ENCODE measurements at regions not wholly inside any gene's neighbourhood (a gene's known extent, or its start where the extent isn't known, plus 50 kb on each side); places are given as distances from the start of the nearest gene placed in this dataset.
"Not testable (repeated sequence)": the region's sequence is repeated elsewhere in the genome, so short reads cannot be mapped to it uniquely, and the experiment has no call there.

GRCh38 chr12:105522166-105522825 lies 191.8 kb downstream of the C12orf75 start:
- Mint-ChIP-seq H3K4me1 (no peaks in the 10 kb centered on the region), H3K36me3 (no peaks in the 10 kb centered on the region), H3K27ac (no peak overlapping the region), H3K9me3 (peaks cover 0 to 2% (median 0%) of the 10 kb centered on the region in 3 donors), H3K4me3 (no peak overlapping the region), H3K27me3 (no peaks in the 10 kb centered on the region)

GRCh38 chr12:105523164-105524057 lies 192.9 kb downstream of the C12orf75 start:
- Mint-ChIP-seq H3K9me3 (peaks cover 0 to 2% (median 0%) of the 10 kb centered on the region in 3 donors), H3K4me1 (no peaks in the 10 kb centered on the region), H3K36me3 (no peaks in the 10 kb centered on the region), H3K4me3 (no peak overlapping the region), H3K27ac (no peak overlapping the region), H3K27me3 (no peaks in the 10 kb centered on the region)

GRCh38 chr12:105524961-105525360 lies 194.5 kb downstream of the C12orf75 start:
- Mint-ChIP-seq H3K4me1 (no peaks in the 10 kb centered on the region), H3K27me3 (peaks cover 3% of the 10 kb centered on the region), H3K27ac (no peak overlapping the region), H3K9me3 (no peaks in the 10 kb centered on the region), H3K36me3 (no peaks in the 10 kb centered on the region), H3K4me3 (no peak overlapping the region)

- Mint-ChIP-seq H3K27ac (no peak overlapping the region), H3K4me1 (no peaks in the 10 kb centered on the region), H3K27me3 (peaks cover 5% of the 10 kb centered on the region), H3K36me3 (peaks cover 4% of the 10 kb centered on the region), H3K4me3 (peak overlapping the region in 1 of 4 donors; percentile 30), H3K9me3 (peaks cover 7 to 26% (median 12%) of the 10 kb centered on the region in 3 donors)
Observed at GRCh38 chr12:105534068-105534467, 203.6 kb downstream of the C12orf75 start.

GRCh38 chr12:105535033-105535432 lies 204.5 kb downstream of the C12orf75 start:
- not testable (repeated sequence) for H3K4me1 Mint-ChIP-seq, H3K4me3 Mint-ChIP-seq, H3K36me3 Mint-ChIP-seq, H3K27ac Mint-ChIP-seq, H3K27me3 Mint-ChIP-seq
- peaks cover 7 to 26% (median 12%) of the 10 kb centered on the region in 3 donors for H3K9me3 Mint-ChIP-seq

- H3K36me3 Mint-ChIP-seq = peaks cover 3% of the 10 kb centered on the region
- H3K4me1 Mint-ChIP-seq = no peaks in the 10 kb centered on the region
- peaks cover 7 to 17% (median 17%) of the 10 kb centered on the region in 3 donors for H3K9me3 Mint-ChIP-seq
- H3K4me3 Mint-ChIP-seq = no peak overlapping the region
- no peak overlapping the region for H3K27ac Mint-ChIP-seq
- H3K27me3 Mint-ChIP-seq = peaks cover 2% of the 10 kb centered on the region
Observed at GRCh38 chr12:105538880-105539279, 208.4 kb downstream of the C12orf75 start.

GRCh38 chr12:105539735-105540134 lies 209.2 kb downstream of the C12orf75 start:
- peaks cover 2% of the 10 kb centered on the region for H3K27me3 Mint-ChIP-seq
- peaks cover 7 to 17% (median 11%) of the 10 kb centered on the region in 3 donors for H3K9me3 Mint-ChIP-seq
- peaks cover 3% of the 10 kb centered on the region for H3K36me3 Mint-ChIP-seq
- no peaks in the 10 kb centered on the region for H3K4me1 Mint-ChIP-seq
- H3K27ac Mint-ChIP-seq = no peak overlapping the region
- no peak overlapping the region for H3K4me3 Mint-ChIP-seq

- Mint-ChIP-seq H3K27ac (no peak overlapping the region), H3K4me1 (no peaks in the 10 kb centered on the region), H3K4me3 (peak overlapping the region in 1 of 4 donors; percentile 52), H3K9me3 (peaks cover 0 to 2% (median 1%) of the 10 kb centered on the region in 3 donors), H3K27me3 (no peaks in the 10 kb centered on the region), H3K36me3 (no peaks in the 10 kb centered on the region)
Observed at GRCh38 chr12:105547786-105548185, 217.3 kb downstream of the C12orf75 start.

- H3K4me3 Mint-ChIP-seq = no peak overlapping the region
Observed at GRCh38 chr12:105548626-105549025, 218.1 kb downstream of the C12orf75 start.

GRCh38 chr12:105552056-105552455 lies 221.6 kb downstream of the C12orf75 start:
- Mint-ChIP-seq H3K4me1 (no peaks in the 10 kb centered on the region), H3K36me3 (no peaks in the 10 kb centered on the region), H3K27ac (no peak overlapping the region), H3K9me3 (peaks cover 0 to 2% (median 1%) of the 10 kb centered on the region in 3 donors), H3K27me3 (no peaks in the 10 kb centered on the region), H3K4me3 (no peak overlapping the region)

More at GRCh38 chr12:105548626-105549025, 218.1 kb downstream of the C12orf75 start:
- H3K27me3 Mint-ChIP-seq = no peaks in the 10 kb centered on the region
- H3K27ac Mint-ChIP-seq = no peak overlapping the region
- no peaks in the 10 kb centered on the region for H3K36me3 Mint-ChIP-seq
- peaks cover 0 to 2% (median 1%) of the 10 kb centered on the region in 3 donors for H3K9me3 Mint-ChIP-seq
- no peaks in the 10 kb centered on the region for H3K4me1 Mint-ChIP-seq

- Mint-ChIP-seq H3K27ac (no peak overlapping the region), H3K27me3 (no peaks in the 10 kb centered on the region), H3K4me3 (no peak overlapping the region), H3K9me3 (peaks cover 0 to 2% (median 1%) of the 10 kb centered on the region in 3 donors), H3K4me1 (no peaks in the 10 kb centered on the region), H3K36me3 (no peaks in the 10 kb centered on the region)
Observed at GRCh38 chr12:105554223-105554678, 223.8 kb downstream of the C12orf75 start.

- no peaks in the 10 kb centered on the region for H3K4me1 Mint-ChIP-seq
- no peaks in the 10 kb centered on the region for H3K27me3 Mint-ChIP-seq
- no peak overlapping the region for H3K27ac Mint-ChIP-seq
- peaks cover 0 to 1% (median 0%) of the 10 kb centered on the region in 3 donors for H3K9me3 Mint-ChIP-seq
- H3K36me3 Mint-ChIP-seq = no peaks in the 10 kb centered on the region
- H3K4me3 Mint-ChIP-seq = no peak overlapping the region
Observed at GRCh38 chr12:105554856-105555255, 224.4 kb downstream of the C12orf75 start.

- H3K27ac Mint-ChIP-seq = no peak overlapping the region
- H3K9me3 Mint-ChIP-seq = peaks cover 0 to 1% (median 0%) of the 10 kb centered on the region in 3 donors
- H3K27me3 Mint-ChIP-seq = peaks cover 4% of the 10 kb centered on the region
- no peaks in the 10 kb centered on the region for H3K4me1 Mint-ChIP-seq
- H3K4me3 Mint-ChIP-seq = no peak overlapping the region
- no peaks in the 10 kb centered on the region for H3K36me3 Mint-ChIP-seq
Observed at GRCh38 chr12:105555556-105556295, 225.2 kb downstream of the C12orf75 start.

GRCh38 chr12:105559310-105559709 lies 228.8 kb downstream of the C12orf75 start:
- Mint-ChIP-seq H3K27ac (no peak overlapping the region), H3K4me1 (no peaks in the 10 kb centered on the region), H3K4me3 (no peak overlapping the region), H3K36me3 (no peaks in the 10 kb centered on the region), H3K27me3 (peaks cover 7% of the 10 kb centered on the region), H3K9me3 (peaks cover 0 to 3% (median 2%) of the 10 kb centered on the region in 3 donors)

All from IgD-negative memory B cell (primary cell).